Epithelial cell of esophagus (primary cell): ENCODE measurements at regions not wholly inside any gene's neighbourhood (a gene's known extent, or its start where the extent isn't known, plus 50 kb on each side); places are given as distances from the start of the nearest gene placed in this dataset.
"Not testable (repeated sequence)": the region's sequence is repeated elsewhere in the genome, so short reads cannot be mapped to it uniquely, and the experiment has no call there.

Source experiments
- DNase-seq: peaks from one replicate; pipeline ENCODE4 v3.0.0; 2010; ENCODE audit warnings: low read depth
- H3K4me3 ChIP-seq: 2 replicates; pipeline ENCODE4 v1.5.1; 2011; ENCODE audit warnings: mild to moderate bottlenecking, low read length, control low read depth
- CTCF ChIP-seq: IDR thresholded peaks from 2 replicates; pipeline ENCODE4 v1.5.1; 2011; ENCODE audit warnings: low read depth, mild to moderate bottlenecking, low read length, control low read depth, inconsistent platforms; ENCODE audit not compliant: insufficient read depth; ENCODE audit errors: missing control alignments

GRCh38 chr1:58197811-58198210 lies 348.7 kb downstream of the OMA1 start:
- no peak for TF ChIP-seq CTCF
- no peak overlapping the region for H3K4me3 ChIP-seq

DNA sequence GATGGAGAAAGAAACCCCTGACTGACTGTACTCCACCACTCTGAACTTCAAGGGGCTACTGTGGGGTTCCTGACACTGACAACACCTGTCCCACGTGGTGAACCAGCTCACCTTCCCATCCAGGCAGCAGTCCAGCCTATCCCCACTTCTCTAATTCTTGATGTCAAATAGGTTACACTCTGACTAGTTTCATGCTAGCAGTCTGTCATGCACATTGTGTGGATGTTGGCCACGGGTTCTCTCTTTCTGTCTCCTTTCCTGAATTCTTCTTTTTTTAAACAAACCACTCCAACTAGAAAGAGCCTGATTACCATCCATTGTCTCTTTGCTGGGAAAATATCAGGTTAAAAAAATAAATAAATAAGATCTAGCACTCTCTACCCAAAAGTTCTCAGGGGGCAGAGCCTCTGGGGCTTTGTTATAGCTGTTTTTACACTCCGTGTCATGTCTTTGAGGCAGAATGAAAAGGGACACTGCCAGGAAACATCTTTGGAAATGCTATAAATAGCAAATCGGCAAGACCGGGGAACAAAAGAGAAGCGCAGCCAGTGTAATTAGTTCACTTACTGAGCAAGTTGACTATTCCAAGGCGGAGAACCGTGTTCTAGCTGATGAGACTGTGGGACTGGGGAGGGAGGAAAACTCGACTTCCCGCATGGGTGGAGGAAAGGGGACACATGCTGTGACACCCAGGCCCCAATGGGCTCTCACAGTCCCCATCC lies 356.1 kb downstream of the OMA1 start:
- no peak for DNase-seq
- H3K4me3 ChIP-seq = no peak overlapping the region
- TF ChIP-seq CTCF = no peak

More at GRCh38 chr1:58197811-58198210, 348.7 kb downstream of the OMA1 start:
- no peak for DNase-seq

DNA sequence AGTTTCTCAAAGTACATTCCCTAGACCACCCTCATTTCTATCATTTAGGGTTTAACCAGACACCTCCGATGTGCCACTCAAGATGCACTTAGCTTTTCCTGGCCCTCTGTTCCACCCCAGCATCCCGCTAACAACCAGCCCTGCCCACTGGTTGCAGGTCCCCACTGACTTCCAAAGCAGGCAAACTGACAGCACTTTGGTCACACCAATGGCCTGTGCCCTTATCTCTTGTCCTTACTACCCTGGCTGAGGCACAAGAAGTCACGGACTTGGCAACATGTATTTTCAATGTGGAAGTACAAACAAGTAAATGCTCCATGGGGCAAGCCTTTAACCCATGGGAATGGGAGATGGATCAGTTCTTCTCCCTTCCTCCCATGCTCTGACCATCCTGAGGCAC lies 357.1 kb downstream of the OMA1 start:
- TF ChIP-seq CTCF = no peak
- no peak overlapping the region for H3K4me3 ChIP-seq
- no peak for DNase-seq

DNA sequence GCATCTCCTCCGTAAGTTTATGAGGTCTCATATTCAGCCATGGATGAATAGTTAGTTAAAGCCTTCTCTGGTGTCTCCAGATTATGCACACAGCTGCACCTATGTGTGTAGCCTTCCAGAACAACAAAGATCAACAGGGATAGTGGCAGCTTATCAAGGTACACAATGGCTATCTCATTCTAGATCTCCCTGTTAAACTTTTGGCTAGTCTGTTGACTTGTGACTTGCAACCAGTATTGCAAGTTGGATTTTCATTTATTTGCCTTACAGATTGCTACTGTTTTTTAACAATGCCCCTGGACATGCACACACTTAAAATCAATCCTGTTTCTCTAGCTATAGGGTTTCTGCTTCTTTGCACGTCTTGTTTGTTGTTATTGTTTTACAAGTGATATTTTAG lies 363.2 kb downstream of the OMA1 start:
- no peak for TF ChIP-seq CTCF
- H3K4me3 ChIP-seq = no peak overlapping the region
- no peak for DNase-seq

DNA sequence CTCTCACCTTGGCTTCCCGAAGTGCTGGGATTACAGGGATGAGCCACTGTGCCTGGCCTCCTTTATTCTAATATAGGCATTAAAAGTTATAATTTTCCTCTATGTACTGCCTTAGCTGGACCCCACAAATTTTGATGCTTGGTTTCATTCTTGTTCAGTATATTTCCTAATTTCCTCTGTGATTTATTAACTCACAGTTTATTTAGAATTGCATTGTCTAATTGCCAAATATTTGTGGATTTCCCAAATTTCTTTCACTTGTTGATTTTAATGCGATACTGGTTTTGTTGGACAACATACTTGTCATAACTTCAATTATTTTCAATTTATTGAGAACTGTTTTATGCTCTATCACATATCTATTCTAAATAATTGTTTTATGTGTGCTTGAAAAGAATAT lies 366.0 kb downstream of the OMA1 start:
- no peak overlapping the region for H3K4me3 ChIP-seq
- TF ChIP-seq CTCF = no peak
- DNase-seq = no peak

DNA sequence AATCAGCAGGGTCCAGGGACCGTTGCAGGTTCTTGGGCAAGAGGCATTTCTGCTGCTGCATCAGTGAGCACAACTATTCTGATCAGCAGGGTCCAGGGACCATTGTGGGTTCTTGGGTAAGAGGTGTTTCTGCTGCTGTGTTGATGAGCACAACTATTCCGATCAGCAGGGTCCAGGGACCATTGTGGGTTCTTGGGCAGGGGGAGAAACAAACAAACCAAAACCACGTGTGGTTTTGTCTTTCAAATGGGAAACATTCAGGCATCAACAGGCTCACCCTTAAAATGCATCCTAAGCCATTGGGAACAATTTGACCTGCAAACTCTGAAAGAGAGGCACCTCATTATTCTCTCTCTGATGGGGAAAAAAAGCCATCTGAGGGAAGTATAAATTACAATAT lies 377.4 kb downstream of the OMA1 start:
- DNase-seq, H3K4me3 ChIP-seq: not testable (repeated sequence)

DNA sequence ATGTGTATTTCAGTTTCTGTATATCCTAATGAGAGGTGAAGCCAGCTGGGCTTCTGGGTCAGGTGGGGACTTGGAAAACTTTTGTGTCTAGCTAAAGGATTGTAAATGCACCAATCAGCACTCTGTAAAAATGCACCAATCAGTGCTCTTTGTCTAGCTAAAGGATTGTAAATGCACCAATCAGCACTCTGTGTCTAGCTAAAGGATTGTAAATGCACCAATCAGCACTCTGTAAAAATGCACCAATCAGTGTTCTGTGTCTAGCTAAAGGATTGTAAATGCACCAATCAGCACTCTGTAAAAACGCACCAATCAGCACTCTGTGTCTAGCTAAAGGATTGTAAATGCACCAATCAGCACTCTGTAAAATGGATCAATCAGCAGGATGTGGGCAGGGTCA lies 379.4 kb downstream of the OMA1 start:
- H3K4me3 ChIP-seq = not testable (repeated sequence)

DNA sequence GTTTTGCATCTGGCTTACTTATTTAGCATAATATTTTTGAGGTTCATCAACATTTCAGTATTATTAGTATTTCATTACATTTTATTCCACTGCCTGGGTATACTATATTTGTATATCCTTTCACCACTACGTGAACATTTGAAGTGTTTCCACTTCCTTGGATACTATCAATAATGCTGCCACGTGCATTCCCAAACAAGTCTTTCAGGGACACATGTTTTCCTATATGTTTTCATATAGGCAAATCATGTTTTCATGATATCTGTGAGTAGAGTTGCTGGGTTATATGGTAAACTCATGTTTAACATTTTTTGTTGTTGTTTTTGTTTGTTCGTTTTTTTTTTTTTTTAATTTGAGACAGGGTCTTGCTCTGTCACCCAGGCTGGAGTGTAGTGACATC lies 380.1 kb downstream of the OMA1 start:
- H3K4me3 ChIP-seq = no peak overlapping the region
- no peak for DNase-seq
- TF ChIP-seq CTCF = no peak

More for the DNA sequence above, 379.4 kb downstream of the OMA1 start:
- DNase-seq = not testable (repeated sequence)
